Kidney (tissue), 13 donors: ENCODE measurements at regions not wholly inside any gene's neighbourhood (a gene's known extent, or its start where the extent isn't known, plus 50 kb on each side); places are given as distances from the start of the nearest gene placed in this dataset.

Experiments used
- DNase-seq, 5 donors: peaks; one replicate each; pipeline ENCODE4 v3.0.0-alpha.2; 2013 to 2020
- FAIRE-seq: peaks from 2 replicates; lab custom pipeline; 2012; peaks lifted over from hg19 to GRCh38; lab: Jason Lieb, UNC
- H3K27ac ChIP-seq, 2 donors: one replicate each; pipeline ENCODE4 v1.7.0; 2013; ENCODE audit warnings: low read depth in 2 of 2, low read length in 2 of 2, inconsistent platforms in 1 of 2
- H3K27me3 ChIP-seq: one replicate; pipeline ENCODE4 v1.7.1; 2013; ENCODE audit warnings: low read length, inconsistent platforms; ENCODE audit not compliant: control insufficient read depth, insufficient read depth
- H3K36me3 ChIP-seq, 3 donors: one replicate each; pipeline versions ENCODE4 v1.7.0 to v1.7.1; 2013; ENCODE audit warnings: low read length in 3 of 3, control low read depth in 1 of 3, inconsistent platforms in 1 of 3; ENCODE audit not compliant: insufficient read depth in 3 of 3, control insufficient read depth in 2 of 3
- H3K4me1 ChIP-seq, 3 donors: one replicate each; pipeline versions ENCODE4 v1.7.0 to v1.7.1; 2013; ENCODE audit warnings: low read length in 3 of 3, inconsistent platforms in 1 of 3, low read depth in 1 of 3; ENCODE audit not compliant: control insufficient read depth in 2 of 3, insufficient read depth in 2 of 3
- H3K4me3 ChIP-seq, 3 donors: one replicate each; pipeline versions ENCODE4 v1.7.0 to v1.8.1; 2013; ENCODE audit warnings: low read length in 3 of 3, control low read depth in 1 of 3, inconsistent platforms in 1 of 3
- H3K9ac ChIP-seq, 3 donors: one replicate each; pipeline versions ENCODE4 v1.7.0 to v1.7.1; 2013; ENCODE audit warnings: low read length in 3 of 3, control low read depth in 1 of 3, inconsistent platforms in 1 of 3
- H3K9me3 ChIP-seq, 3 donors: one replicate each; pipeline versions ENCODE4 v1.7.0 to v1.7.1; 2013; ENCODE audit warnings: low read length in 3 of 3, control low read depth in 1 of 3, inconsistent platforms in 1 of 3; ENCODE audit not compliant: control insufficient read depth in 2 of 3, insufficient read depth in 1 of 3
- intact Hi-C: fragments of 100-400 bp; cut with DNase I; formaldehyde crosslinking; loops from one replicate; pipeline ENCODE4 v1.11.1; 2022
- TF ChIP-seq, protein P1 (sequence below): IDR thresholded peaks from 3 replicates; pipeline ENCODE4 v1.5.1; 2012; ENCODE audit warnings: mild to moderate bottlenecking, moderate library complexity, borderline replicate concordance; ENCODE audit not compliant: insufficient read depth; ENCODE audit errors: extremely low read depth
- donor health status: control.
- donor health status: control.
- donor health status: control.
- donor health status: control.
- donor health status: control.
- donor health status: DM: yes; HTN: yes; CAD: no.
- donor health status: Normal renal cell carcinoma (clear cell type).

DNA sequence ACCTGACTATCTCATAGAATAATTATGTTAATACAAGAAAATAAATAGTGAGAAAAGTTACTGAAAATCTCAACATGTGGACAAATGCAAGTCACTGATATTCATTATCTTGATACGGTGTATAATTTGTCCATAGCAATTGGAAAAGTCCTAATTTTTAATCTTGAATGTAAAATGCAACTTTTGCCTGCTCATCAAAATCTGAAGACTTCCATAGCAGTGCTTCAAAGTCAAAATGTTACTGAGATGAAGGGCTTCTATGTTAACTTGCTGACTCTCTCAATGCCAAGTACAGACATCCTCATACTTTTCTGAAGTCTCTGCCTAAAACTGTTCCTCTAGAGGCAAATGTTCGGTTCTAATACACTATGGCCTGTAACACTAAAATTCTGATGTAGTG is 1300.1 kb upstream of the EPHA6 start:
- Histone ChIP-seq H3K4me1 (no peaks in the 10 kb centered on the region), H3K27me3 (no peaks in the 10 kb centered on the region), H3K36me3 (no peaks in the 10 kb centered on the region), H3K27ac (no peak overlapping the region), H3K4me3 (no peak overlapping the region), H3K9me3 (no peaks in the 10 kb centered on the region), H3K9ac (no peak overlapping the region)
- DNase-seq (no peak), FAIRE-seq (no peak)
- TF ChIP-seq, protein P1, sequence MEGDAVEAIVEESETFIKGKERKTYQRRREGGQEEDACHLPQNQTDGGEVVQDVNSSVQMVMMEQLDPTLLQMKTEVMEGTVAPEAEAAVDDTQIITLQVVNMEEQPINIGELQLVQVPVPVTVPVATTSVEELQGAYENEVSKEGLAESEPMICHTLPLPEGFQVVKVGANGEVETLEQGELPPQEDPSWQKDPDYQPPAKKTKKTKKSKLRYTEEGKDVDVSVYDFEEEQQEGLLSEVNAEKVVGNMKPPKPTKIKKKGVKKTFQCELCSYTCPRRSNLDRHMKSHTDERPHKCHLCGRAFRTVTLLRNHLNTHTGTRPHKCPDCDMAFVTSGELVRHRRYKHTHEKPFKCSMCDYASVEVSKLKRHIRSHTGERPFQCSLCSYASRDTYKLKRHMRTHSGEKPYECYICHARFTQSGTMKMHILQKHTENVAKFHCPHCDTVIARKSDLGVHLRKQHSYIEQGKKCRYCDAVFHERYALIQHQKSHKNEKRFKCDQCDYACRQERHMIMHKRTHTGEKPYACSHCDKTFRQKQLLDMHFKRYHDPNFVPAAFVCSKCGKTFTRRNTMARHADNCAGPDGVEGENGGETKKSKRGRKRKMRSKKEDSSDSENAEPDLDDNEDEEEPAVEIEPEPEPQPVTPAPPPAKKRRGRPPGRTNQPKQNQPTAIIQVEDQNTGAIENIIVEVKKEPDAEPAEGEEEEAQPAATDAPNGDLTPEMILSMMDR, result no peak
- intact Hi-C loops, result no loop called here

DNA sequence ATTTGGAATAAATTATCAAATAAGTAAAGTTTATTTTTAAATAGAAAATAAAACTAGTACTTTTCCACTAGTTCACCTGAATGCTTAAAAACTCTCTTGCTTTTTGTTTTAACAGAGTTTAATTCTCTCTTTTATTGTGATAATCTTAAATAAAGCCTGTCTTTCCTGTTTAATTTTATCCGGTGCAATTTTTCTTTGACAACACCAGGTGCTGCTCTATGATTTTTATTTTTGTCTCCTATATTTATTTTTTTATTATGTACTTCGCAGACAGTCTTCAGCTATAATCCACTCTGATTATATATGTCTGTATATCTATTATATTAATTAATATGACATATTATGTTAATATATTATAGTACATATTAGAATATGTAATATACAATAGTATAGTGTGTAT is 1293.0 kb upstream of the EPHA6 start:
- Histone ChIP-seq H3K4me1 (no peaks in the 10 kb centered on the region), H3K4me3 (no peak overlapping the region), H3K27me3 (no peaks in the 10 kb centered on the region), H3K36me3 (no peaks in the 10 kb centered on the region), H3K27ac (no peak overlapping the region), H3K9me3 (no peaks in the 10 kb centered on the region), H3K9ac (no peak overlapping the region)
- intact Hi-C loops, result no loop called here
- DNase-seq (no peak), FAIRE-seq (peak; percentile 88)
- TF ChIP-seq, protein P1, result no peak

DNA sequence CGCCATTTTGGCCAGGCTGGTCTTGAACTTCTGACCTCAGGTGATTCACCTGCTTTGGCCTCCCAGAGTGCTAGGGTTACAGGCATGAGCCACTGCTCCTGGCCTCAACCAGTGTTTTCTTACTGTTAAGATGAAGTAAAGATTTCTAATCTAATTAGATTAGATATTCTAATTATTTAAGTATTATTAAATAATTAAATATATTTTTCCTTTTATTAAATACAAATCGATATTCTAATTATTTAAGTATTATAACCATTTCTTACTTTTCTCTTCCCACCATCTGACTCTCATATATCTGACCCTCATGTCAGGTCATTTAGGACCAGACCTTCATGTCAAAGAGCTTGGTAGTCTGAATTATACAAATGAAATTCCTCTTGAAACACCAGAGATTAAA is 1291.9 kb upstream of the EPHA6 start:
- no peak for DNase-seq
- intact Hi-C loops, result no loop called here

More for the DNA sequence above, 1291.9 kb upstream of the EPHA6 start:
- Histone ChIP-seq H3K4me1 (no peaks in the 10 kb centered on the region), H3K4me3 (no peak overlapping the region), H3K27ac (no peak overlapping the region), H3K27me3 (no peaks in the 10 kb centered on the region), H3K36me3 (no peaks in the 10 kb centered on the region), H3K9ac (no peak overlapping the region), H3K9me3 (no peaks in the 10 kb centered on the region)
- TF ChIP-seq, protein P1, result no peak
- no peak for FAIRE-seq
